ENCODE measurements at regions not wholly inside any gene's neighbourhood (a gene's known extent, or its start where the extent isn't known, plus 50 kb on each side); places are given as distances from the start of the nearest gene placed in this dataset.

DNA sequence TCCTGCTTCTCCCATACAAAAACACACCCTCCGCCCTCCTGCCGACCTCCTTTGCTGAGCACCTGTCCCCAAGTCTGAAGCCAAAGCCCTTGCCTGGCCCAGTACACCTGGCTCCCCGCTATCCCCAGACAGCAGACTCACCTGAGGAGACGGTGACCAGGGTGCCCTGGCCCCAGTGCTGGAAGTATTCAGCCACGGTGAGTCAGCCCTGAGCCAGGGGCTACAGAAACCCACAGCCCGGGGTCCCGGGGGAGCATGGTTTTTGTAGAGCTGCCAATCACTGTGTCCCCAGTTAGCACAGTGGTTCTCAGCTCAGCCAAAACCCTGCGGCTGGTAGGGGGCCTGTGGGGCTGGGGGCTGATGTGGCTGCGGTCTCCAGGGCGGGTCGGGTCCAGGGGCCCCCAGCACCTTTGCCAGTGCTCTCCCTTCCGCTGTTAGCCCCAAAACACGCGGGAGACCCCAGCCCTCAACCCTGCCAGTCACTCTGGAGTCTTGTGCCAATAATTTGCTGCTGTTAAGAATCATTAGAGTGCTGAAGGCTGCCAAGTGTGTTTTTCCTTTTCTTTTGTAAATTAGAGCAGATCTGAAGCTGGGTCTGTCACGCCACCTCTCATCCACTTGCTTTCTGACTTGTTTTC, 339.0 kb downstream of the TMEM121 start:
- TF ChIP-seq POLR2AphosphoS5 (IDR thresholded peaks at IDR 0.05; ENCODE audit: borderline replicate concordance, low read depth, low read length) (no peak), EZH2 (IDR thresholded peaks at IDR 0.05) (no peak)

Data from SK-N-MC (cell line).